Brain pericyte (primary cell): ENCODE measurements at regions not wholly inside any gene's neighbourhood (a gene's known extent, or its start where the extent isn't known, plus 50 kb on each side); places are given as distances from the start of the nearest gene placed in this dataset.

Experiments
- DNase-seq: peaks from one replicate; pipeline ENCODE4 v3.0.0-alpha.2; 2012; ENCODE audit warnings: low read depth, low spot score

- DNase-seq = no peak
These were observed 111.5 kb upstream of the CDH4 start for GRCh38 chr20:61140576-61140975.

GRCh38 chr20:61146023-61146422 is 106.0 kb upstream of the CDH4 start:
- no peak for DNase-seq

- DNase-seq = no peak
These were observed 102.4 kb upstream of the CDH4 start for GRCh38 chr20:61149636-61150035.

DNA sequence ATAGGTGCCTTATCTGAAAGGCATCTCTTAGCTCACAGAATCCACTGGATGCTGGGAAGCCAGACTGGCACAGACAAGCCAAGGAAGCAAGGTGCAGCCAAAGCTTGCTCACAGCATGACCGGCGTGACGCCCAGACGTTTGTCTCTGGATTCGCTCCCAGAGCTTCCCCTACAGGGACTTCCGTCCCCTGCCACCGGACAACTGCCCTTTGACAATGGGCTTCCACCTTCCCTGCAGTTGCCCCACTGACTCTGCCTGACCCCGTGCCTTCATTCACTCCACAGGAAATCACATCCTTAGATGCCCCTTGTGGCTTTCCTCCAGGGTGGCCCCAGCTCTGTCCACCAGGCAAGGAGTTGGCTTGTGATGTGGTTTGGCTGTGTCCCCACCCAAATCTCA is 94.8 kb upstream of the CDH4 start:
- no peak for DNase-seq

- no peak for DNase-seq
These were observed 91.9 kb upstream of the CDH4 start for GRCh38 chr20:61159957-61160686.

GRCh38 chr20:61161726-61162390 is 90.2 kb upstream of the CDH4 start:
- DNase-seq = no peak

DNA sequence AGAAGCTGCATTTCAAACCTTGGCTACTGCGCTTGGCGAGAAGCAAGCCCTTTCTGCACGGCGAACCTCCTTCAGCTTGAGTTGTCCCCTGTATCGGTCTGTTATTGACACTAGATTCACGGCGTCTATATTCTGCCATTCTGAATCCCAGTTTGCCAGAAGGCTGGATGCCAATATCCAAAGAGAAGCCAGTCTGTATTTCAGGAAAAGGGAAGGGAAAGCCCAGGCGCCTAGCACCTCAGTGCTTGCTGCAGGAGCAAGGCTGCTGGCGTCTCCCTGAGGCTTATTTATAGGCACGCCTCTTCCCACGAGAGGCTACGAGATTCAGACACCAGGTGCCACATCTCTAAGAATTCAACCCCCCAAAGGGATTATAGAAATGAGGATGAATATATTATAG is 89.6 kb upstream of the CDH4 start:
- DNase-seq = no peak

- DNase-seq = no peak
These were observed 89.0 kb upstream of the CDH4 start for GRCh38 chr20:61163031-61163430.

- DNase-seq = no peak
These were observed 85.7 kb upstream of the CDH4 start for GRCh38 chr20:61166324-61166723.

- DNase-seq = no peak
These were observed 83.5 kb upstream of the CDH4 start for GRCh38 chr20:61168605-61169004.

- DNase-seq = no peak
These were observed 82.2 kb upstream of the CDH4 start for GRCh38 chr20:61169874-61170273.

DNA sequence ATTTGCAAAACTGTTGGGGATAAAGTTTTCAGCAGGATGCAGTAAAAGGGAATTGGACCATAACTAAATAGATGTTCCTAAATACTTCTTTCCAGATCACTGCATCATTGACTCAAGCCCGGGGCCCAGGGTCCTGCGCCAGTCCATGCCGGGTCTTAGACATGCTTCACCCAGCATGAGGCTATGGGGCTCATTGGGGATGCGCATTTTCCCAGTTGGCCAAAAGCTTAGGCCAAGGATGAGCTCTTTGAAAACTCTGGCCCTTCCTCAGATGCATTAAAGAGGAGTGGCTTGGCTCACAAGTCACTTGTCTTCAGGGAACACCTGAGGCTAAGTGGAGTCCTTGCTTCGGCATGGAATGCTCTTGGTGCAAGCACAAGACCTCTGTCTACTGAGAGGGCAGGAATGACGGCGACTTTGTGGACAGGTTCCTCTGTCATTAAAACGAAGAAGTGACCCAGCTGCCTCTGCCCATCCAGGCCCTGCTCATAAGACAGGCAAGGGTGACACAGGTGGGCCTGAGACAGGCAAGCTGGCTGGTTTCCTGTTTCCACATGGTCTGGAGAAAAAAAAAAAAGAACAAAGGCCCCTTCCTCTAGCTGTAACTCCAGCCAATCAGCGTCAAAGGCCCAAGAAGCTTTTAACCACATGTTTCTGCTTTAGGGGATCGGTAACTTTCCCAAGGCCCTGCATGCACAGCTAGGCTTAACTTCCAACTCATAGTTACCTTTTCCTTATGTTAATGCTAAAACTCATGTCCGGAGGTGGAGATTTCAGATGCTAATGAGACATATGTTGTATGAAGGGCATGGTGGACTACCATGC is 81.4 kb upstream of the CDH4 start:
- DNase-seq = no peak

DNA sequence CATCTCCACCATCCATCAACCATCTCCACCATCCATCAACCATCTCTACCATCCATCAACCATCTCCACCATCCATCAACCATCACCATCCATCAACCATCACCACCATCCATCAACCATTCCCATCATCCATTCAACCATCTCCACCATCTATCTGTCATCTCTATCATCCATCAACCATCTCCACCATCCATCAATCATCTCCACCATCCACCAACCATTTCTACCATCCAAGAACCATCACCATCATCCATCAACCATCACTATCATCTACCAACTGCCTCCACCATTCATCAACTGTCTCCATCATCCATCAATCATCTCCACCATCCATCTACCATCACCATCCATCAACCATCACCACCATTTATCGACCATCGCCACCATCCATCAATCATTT is 78.8 kb upstream of the CDH4 start:
- DNase-seq = no peak

DNA sequence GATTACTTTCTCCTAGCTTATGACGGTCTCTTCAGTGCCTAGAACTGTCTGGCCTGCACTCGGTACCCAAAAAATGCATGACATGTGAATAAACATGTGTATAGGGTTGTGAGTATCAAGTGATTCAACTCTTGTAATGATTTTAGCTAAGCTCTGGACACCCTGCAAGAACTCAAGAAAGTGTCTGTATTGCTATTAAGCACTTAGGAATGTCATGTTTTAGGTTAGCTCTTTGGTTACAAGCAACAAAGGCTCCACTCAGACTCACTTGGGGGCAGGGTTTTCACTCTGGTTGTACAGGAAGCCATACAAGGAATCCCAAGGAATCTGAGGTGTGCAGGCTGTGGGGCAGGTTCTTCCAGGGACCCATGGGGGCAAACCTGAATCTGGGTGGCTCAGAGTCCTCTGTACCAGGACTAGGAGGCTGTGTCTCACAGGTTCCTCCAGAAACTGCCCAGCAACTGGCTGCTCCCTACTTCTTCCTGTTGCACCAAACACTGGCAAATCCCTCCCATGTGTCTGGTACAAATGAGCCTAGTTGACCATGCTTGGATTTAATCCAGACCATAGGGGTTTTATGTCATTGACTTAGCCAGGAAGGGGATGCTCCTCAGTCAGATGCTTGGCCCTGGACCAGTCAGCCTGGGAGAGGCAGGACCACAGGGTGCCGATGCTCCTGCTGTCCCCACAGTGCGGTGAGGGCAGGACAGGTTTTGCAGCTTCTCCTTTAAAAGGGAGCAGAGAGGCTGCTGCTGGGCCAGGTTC is 77.9 kb upstream of the CDH4 start:
- DNase-seq = no peak

DNA sequence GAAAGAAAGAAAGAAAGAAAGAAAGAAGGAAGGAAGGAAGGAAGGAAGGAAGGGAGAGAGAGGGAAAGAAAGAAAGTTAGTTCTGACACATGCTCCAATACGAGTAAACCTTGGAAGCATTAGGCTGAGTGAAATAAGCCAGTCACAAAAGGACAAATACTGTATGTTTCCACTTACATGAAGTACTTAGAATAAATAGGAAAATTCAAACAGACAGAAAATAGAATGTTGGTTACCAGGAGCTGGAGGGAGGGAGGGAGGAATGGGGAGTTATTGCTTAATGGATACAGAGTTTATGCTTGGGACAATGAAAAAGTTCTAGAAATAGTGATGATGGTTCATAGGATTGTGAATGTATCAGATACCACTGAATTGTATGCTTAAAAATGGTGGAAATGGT is 75.2 kb upstream of the CDH4 start:
- DNase-seq = no peak

- DNase-seq = no peak
These were observed 73.5 kb upstream of the CDH4 start for GRCh38 chr20:61178551-61179071.

- no peak for DNase-seq
These were observed 67.9 kb upstream of the CDH4 start for GRCh38 chr20:61184194-61184593.

DNA sequence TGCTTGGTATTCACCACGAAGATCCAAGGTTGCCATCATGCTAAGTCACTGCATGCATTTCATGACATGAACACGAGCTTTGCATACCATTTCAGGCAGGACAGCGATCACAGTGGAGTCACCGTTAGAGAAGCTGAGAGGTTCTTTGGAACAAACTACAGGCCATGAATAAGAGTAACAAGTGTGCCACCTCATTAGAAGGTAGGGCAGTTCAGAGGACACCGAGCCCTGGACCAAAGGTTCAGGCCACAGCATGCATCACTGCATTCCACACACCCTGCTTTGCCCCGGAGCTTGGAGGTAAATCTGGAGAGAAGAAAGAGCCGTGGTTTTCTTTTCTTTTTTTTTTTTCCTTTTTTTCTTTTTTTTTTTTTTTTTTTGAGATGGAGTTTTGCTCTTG is 66.9 kb upstream of the CDH4 start:
- no peak for DNase-seq

DNA sequence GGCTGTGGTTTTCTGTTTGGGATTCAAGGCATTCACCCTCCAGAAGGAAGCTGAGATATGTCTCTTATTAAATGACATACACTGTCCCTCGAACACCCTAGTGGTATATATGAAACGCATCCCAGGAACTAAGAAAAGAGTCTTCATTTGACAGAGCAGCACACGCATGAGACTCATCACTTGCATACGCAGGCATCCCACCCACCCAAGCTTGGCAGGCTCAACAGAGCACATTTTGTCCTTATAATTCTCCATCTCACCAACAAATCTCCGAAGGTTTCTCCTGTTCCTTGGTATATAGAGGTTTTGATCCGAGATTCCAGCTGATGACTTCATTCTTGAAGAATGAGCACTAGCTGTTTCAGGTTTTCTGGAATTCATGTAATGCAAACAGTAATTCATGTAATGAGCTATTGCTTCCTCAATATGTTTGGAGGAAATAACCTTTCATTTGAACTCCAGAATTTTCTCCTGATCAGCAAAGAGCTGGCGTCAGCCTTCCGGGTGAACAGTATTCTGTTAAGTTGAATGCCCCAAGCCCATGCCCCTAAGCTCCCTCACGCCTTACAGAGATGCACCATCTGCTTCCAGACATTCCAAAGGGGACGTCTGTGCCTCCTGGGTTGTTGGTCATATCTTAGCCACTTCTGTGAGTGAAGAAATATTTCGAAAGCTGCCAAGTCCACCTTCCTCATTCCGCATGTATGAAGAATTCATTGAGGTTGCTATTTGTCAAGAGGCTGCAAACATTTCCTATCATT is 66.0 kb upstream of the CDH4 start:
- DNase-seq = no peak

- DNase-seq = no peak
These were observed 65.1 kb upstream of the CDH4 start for GRCh38 chr20:61186771-61187472.
